OCI-LY7 (cell line): ENCODE measurements at regions not wholly inside any gene's neighbourhood (a gene's known extent, or its start where the extent isn't known, plus 50 kb on each side); places are given as distances from the start of the nearest gene placed in this dataset.

Experiments
- BruUV-seq: library from RNA; stranded (reverse); fragments of 400-500 nt; replicated peaks from 2 replicates; lab custom pipeline; 2021; lab: Mats Ljungman, UMichigan
- CTCF ChIA-PET: fragments of 300-600 bp; sonication (Branson Sonifier 250); formaldehyde crosslinking; loops from one replicate; lab custom pipeline; 2022; ENCODE audit warnings: antibody characterized with exemption; ENCODE audit not compliant: unreplicated experiment; lab: Charles Lee
- POLR2A ChIA-PET: fragments of 300-600 bp; sonication (Branson Sonifier 250); formaldehyde crosslinking; loops from one replicate; lab custom pipeline; 2022; ENCODE audit warnings: antibody characterized with exemption; lab: Charles Lee
- DNase-seq: peaks from one replicate; pipeline ENCODE4 v3.0.0-alpha.2; 2015; ENCODE audit warnings: low spot score
- H2AFZ ChIP-seq: fragments of 200-600 bp; sonication (generic), shearing (Covaris generic); 2 replicates; pipeline ENCODE4 v1.6.1; 2014; ENCODE audit warnings: mild to moderate bottlenecking, antibody characterized with exemption, low read length, moderate library complexity
- H3K27ac ChIP-seq: fragments of 200-600 bp; sonication (generic); 2 replicates; pipeline ENCODE4 v1.5.1; 2014; ENCODE audit warnings: mixed run types, low read depth, mild to moderate bottlenecking, moderate library complexity, low read length, inconsistent platforms; ENCODE audit not compliant: poor library complexity, severe bottlenecking
- H3K36me3 ChIP-seq: fragments of 200-600 bp; sonication (generic); 2 replicates; pipeline ENCODE4 v1.6.1; 2014; ENCODE audit warnings: mild to moderate bottlenecking, antibody characterized with exemption, low read length, moderate library complexity, mixed read lengths; ENCODE audit not compliant: insufficient read depth
- H3K4me1 ChIP-seq: fragments of 200-600 bp; sonication (generic); 2 replicates; pipeline ENCODE4 v1.5.1; 2014; ENCODE audit warnings: mild to moderate bottlenecking, low read length; ENCODE audit not compliant: insufficient read depth, poor library complexity, severe bottlenecking
- H3K4me2 ChIP-seq: fragments of 200-600 bp; sonication (generic); 2 replicates; pipeline ENCODE4 v1.6.1; 2014; ENCODE audit warnings: mild to moderate bottlenecking, low read length
- H3K4me3 ChIP-seq: fragments of 200-600 bp; sonication (generic); 2 replicates; pipeline ENCODE4 v1.5.1; 2014; ENCODE audit warnings: mild to moderate bottlenecking, low read depth, low read length; ENCODE audit not compliant: poor library complexity, severe bottlenecking
- H3K79me2 ChIP-seq: fragments of 200-600 bp; sonication (generic); 2 replicates; pipeline ENCODE4 v1.6.1; 2016; ENCODE audit warnings: low read depth, mild to moderate bottlenecking, low read length, moderate library complexity, mixed read lengths; ENCODE audit not compliant: insufficient read depth
- H3K9me2 ChIP-seq: fragments of 200-600 bp; sonication (generic); 2 replicates; pipeline ENCODE4 v1.6.1; 2016; ENCODE audit warnings: mild to moderate bottlenecking, low read length, mixed read lengths; ENCODE audit not compliant: insufficient read depth
- H3K9me3 ChIP-seq: fragments of 200-600 bp; sonication (generic); 2 replicates; pipeline ENCODE4 v1.6.1; 2014; ENCODE audit warnings: mild to moderate bottlenecking, mixed run types, low read length, mixed read lengths
- H4K20me1 ChIP-seq: fragments of 200-600 bp; sonication (generic); 2 replicates; pipeline ENCODE4 v1.6.1; 2014; ENCODE audit warnings: mild to moderate bottlenecking, antibody characterized with exemption, low read length, moderate library complexity, mixed read lengths; ENCODE audit not compliant: insufficient read depth
- CTCF ChIP-seq: fragments of 200-600 bp; sonication (generic); conservative IDR thresholded peaks from 2 replicates; pipeline ENCODE4 v1.5.1; 2014; ENCODE audit warnings: mild to moderate bottlenecking, antibody characterized with exemption, low read length, moderate library complexity, mixed read lengths
- EZH2phosphoT487 ChIP-seq: fragments of 200-600 bp; sonication (generic); IDR thresholded peaks from 2 replicates; pipeline ENCODE4 v1.6.1; 2018; ENCODE audit warnings: low read depth, borderline replicate concordance, mild to moderate bottlenecking, mixed run types, antibody characterized with exemption, low read length, moderate library complexity, mixed read lengths
- intact Hi-C: fragments of 100-400 bp; cut with micrococcal nuclease; formaldehyde crosslinking; loops from one replicate; pipeline ENCODE4 v1.10.0; 2022; ENCODE audit not compliant: unreplicated experiment

DNA sequence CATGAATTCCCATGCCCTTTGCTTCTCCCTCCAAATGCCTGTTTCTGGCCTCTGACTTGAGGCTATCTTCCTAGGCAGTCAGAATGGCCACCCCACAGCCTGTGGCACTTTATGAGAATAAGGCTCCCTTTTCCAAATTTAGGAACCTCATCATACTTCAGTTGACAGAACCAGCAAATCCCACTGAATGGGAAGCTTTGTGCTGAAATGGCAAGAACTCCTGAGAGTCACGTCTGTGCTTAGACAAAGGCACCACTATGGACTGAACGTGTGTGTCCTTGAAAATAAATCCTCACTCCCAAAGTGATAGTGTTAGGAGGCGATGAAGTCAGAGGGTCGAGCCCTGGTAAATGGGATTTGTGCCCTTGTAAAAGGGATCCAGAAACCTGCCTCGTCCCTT is 559.9 kb upstream of the SOX11 start:
- CTCF ChIA-PET, result no interaction called here
- no peaks in the 10 kb centered on the region for H3K79me2 ChIP-seq
- BruUV-seq, result no TSS peak

DNA sequence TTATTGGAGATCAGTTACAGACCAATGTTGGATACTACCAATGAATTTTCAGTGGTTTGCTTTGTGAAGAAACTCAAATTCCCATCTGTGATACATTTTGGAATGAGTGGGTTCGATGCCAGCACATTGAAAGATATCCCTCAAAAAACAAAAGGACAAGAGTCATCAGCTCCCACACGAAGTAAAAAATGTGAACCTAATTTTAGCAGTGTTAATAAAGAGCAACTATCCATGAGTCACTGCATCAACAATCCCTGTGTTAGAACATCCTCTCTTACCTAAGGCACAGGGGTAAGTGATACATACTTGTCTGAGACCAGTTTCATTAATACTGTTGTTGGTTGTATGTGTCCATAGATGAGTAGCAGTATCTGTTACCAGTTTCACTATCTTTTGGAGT is 551.8 kb upstream of the SOX11 start:
- Histone ChIP-seq H3K27ac (no peak overlapping the region), H3K9me3 (no peaks in the 10 kb centered on the region), H3K36me3 (no peaks in the 10 kb centered on the region), H3K9me2 (no peaks in the 10 kb centered on the region), H4K20me1 (no peaks in the 10 kb centered on the region), H2AFZ (no peak overlapping the region), H3K4me1 (no peaks in the 10 kb centered on the region), H3K4me2 (no peak overlapping the region), H3K79me2 (no peaks in the 10 kb centered on the region), H3K4me3 (no peak overlapping the region)
- intact Hi-C loops, result no loop called here
- no peak for TF ChIP-seq EZH2phosphoT487
- POLR2A ChIA-PET, result no interaction called here
- CTCF ChIA-PET, result no interaction called here
- no TSS peak for BruUV-seq
- no peak for DNase-seq

More for the DNA sequence above, 559.9 kb upstream of the SOX11 start:
- intact Hi-C loops, result no loop called here
- Histone ChIP-seq H3K36me3 (no peaks in the 10 kb centered on the region), H3K9me2 (no peaks in the 10 kb centered on the region), H3K9me3 (no peaks in the 10 kb centered on the region), H3K4me2 (no peak overlapping the region), H2AFZ (no peak overlapping the region), H3K4me3 (no peak overlapping the region), H3K4me1 (no peaks in the 10 kb centered on the region), H3K27ac (no peak overlapping the region), H4K20me1 (no peaks in the 10 kb centered on the region)
- no peak for DNase-seq
- TF ChIP-seq CTCF, result no peak
- TF ChIP-seq EZH2phosphoT487, result no peak
- POLR2A ChIA-PET, result no interaction called here

GRCh38 chr2:5144159-5144558 is 548.0 kb upstream of the SOX11 start:
- no TSS peak for BruUV-seq
- H3K9me2 ChIP-seq, result no peaks in the 10 kb centered on the region
- ChIA-PET CTCF (no interaction called here), POLR2A (no interaction called here)
- H2AFZ ChIP-seq, result no peak overlapping the region
- H3K9me3 ChIP-seq, result no peaks in the 10 kb centered on the region
- H3K79me2 ChIP-seq, result no peaks in the 10 kb centered on the region
- H3K36me3 ChIP-seq, result no peaks in the 10 kb centered on the region
- DNase-seq, result no peak
- no peak overlapping the region for H3K4me3 ChIP-seq
- intact Hi-C loops, result no loop called here
- H3K27ac ChIP-seq, result no peak overlapping the region
- no peak overlapping the region for H3K4me2 ChIP-seq
- no peaks in the 10 kb centered on the region for H3K4me1 ChIP-seq
- TF ChIP-seq EZH2phosphoT487 (no peak), CTCF (no peak)
- no peaks in the 10 kb centered on the region for H4K20me1 ChIP-seq
